Uterus (tissue), 2 donors: ENCODE measurements at regions not wholly inside any gene's neighbourhood (a gene's known extent, or its start where the extent isn't known, plus 50 kb on each side); places are given as distances from the start of the nearest gene placed in this dataset.

Source experiments
- POLR2A ChIP-seq, 2 donors: fragments of 450-650 bp; IDR thresholded peaks; one replicate each; pipeline ENCODE4 v1.6.1; 2016; ENCODE audit warnings: antibody characterized with exemption in 2 of 2, mild to moderate bottlenecking in 1 of 2, moderate library complexity in 1 of 2
- TF ChIP-seq, protein P1 (sequence below), 4 experiments: fragments of 200-600 bp in 2 of 4; fragments of 450-650 bp in 2 of 4; sonication (generic) in 2 of 4; IDR thresholded peaks; one replicate each; pipeline ENCODE4 v1.5.1; 2016 to 2019; ENCODE audit warnings: antibody characterized with exemption in 4 of 4, mild to moderate bottlenecking in 2 of 4, moderate library complexity in 1 of 4

DNA sequence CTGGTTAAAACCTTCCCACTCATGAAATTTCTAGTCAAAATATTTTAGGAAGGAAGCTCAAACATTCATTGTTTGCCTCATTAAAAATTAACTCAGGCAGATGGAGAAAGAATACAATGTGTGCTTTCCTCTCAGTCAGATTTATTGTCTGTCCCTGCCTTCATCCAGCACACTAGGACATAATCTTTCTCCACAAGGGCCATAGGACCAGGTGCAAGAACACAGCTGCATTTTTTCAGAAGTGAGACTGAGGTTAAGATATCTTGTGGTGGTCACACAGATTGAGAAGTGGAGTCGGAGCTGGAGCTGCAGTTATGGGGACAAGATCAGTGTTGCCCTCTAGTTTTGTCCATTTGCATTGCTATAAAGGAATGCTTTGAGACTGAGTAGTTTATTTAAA, 666.3 kb downstream of the CCSER2 start:
- TF ChIP-seq, protein P1, sequence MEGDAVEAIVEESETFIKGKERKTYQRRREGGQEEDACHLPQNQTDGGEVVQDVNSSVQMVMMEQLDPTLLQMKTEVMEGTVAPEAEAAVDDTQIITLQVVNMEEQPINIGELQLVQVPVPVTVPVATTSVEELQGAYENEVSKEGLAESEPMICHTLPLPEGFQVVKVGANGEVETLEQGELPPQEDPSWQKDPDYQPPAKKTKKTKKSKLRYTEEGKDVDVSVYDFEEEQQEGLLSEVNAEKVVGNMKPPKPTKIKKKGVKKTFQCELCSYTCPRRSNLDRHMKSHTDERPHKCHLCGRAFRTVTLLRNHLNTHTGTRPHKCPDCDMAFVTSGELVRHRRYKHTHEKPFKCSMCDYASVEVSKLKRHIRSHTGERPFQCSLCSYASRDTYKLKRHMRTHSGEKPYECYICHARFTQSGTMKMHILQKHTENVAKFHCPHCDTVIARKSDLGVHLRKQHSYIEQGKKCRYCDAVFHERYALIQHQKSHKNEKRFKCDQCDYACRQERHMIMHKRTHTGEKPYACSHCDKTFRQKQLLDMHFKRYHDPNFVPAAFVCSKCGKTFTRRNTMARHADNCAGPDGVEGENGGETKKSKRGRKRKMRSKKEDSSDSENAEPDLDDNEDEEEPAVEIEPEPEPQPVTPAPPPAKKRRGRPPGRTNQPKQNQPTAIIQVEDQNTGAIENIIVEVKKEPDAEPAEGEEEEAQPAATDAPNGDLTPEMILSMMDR (IDR thresholded peaks at IDR 0.05) = no peak
- TF ChIP-seq POLR2A (IDR thresholded peaks at IDR 0.05) = no peak
